SK-N-SH (cell line): ENCODE measurements at regions not wholly inside any gene's neighbourhood (a gene's known extent, or its start where the extent isn't known, plus 50 kb on each side); places are given as distances from the start of the nearest gene placed in this dataset.

Experiments used
- CTCF ChIA-PET: fragments of 300-600, 350-600 bp; formaldehyde crosslinking; extraction: SDS; loops from one replicate; lab custom pipeline; 2021; lab: Yijun Ruan, JAX
- POLR2A ChIA-PET: fragments of 350-600 bp; sonication (Branson Sonifier 250); formaldehyde crosslinking; extraction: SDS; loops from one replicate; lab custom pipeline; 2020; ENCODE audit warnings: antibody characterized with exemption, inconsistent platforms; lab: Yijun Ruan, JAX
- DNase-seq: peaks from one replicate; pipeline ENCODE4 v3.0.0; 2012
- H2AFZ ChIP-seq: fragments of 200-600 bp; sonication (generic); 2 replicates; pipeline ENCODE4 v1.8.1; 2016; ENCODE audit warnings: antibody characterized with exemption, mild to moderate bottlenecking, low read depth
- H3F3A ChIP-seq: fragments of 200-600 bp; sonication (generic); replicated peaks from 2 replicates; pipeline ENCODE3; 2016; ENCODE audit warnings: antibody characterized with exemption, mild to moderate bottlenecking; ENCODE audit not compliant: insufficient read depth
- H3K27ac ChIP-seq, 2 experiments: fragments of 200-500 bp in 1 of 2; fragments of 200-600 bp in 1 of 2; sonication (Bioruptor generic) in 1 of 2; sonication (generic), shearing (Covaris generic) in 1 of 2; 2 replicates each; pipeline versions ENCODE4 v1.5.1 to v1.6.1; 2014 to 2016; ENCODE audit warnings: low read depth in 2 of 2, inconsistent platforms in 1 of 2, low read length in 1 of 2, mild to moderate bottlenecking in 1 of 2, mixed read lengths in 1 of 2
- H3K27me3 ChIP-seq: fragments of 200-600 bp; sonication (generic), shearing (Covaris generic); 2 replicates; pipeline ENCODE4 v1.6.1; 2016; ENCODE audit warnings: mixed run types; ENCODE audit not compliant: insufficient read depth
- H3K36me3 ChIP-seq, 2 experiments: fragments of 200-500 bp in 1 of 2; fragments of 200-600 bp in 1 of 2; sonication (Bioruptor generic) in 1 of 2; sonication (generic) in 1 of 2; replicated peaks in 1 of 2; 2 replicates each; pipeline versions ENCODE3 to v1.5.1; 2014 to 2016; ENCODE audit warnings: low read length in 1 of 2, mild to moderate bottlenecking in 1 of 2; ENCODE audit not compliant: insufficient read depth in 2 of 2, control insufficient read depth in 1 of 2
- H3K4me1 ChIP-seq, 2 experiments: fragments of 200-500 bp in 1 of 2; fragments of 200-600 bp in 1 of 2; sonication (Bioruptor generic) in 1 of 2; sonication (generic), shearing (Covaris generic) in 1 of 2; 2 replicates each; pipeline versions ENCODE4 v1.5.1 to v1.6.1; 2014 to 2016; ENCODE audit warnings: low read depth in 1 of 2, low read length in 1 of 2, mixed run types in 1 of 2; ENCODE audit not compliant: insufficient read depth in 2 of 2, control insufficient read depth in 1 of 2
- H3K4me2 ChIP-seq: fragments of 200-600 bp; sonication (generic), shearing (Covaris generic); 2 replicates; pipeline ENCODE4 v1.6.1; 2017; ENCODE audit warnings: mixed run types
- H3K4me3 ChIP-seq, 2 experiments: fragments of 200-500 bp in 1 of 2; fragments of 200-600 bp in 1 of 2; sonication (Bioruptor generic) in 1 of 2; sonication (generic), shearing (Covaris generic) in 1 of 2; 2 replicates each; pipeline versions ENCODE4 v1.5.1 to v1.8.1; 2014 to 2016; ENCODE audit warnings: low read depth in 2 of 2, inconsistent platforms in 1 of 2, low read length in 1 of 2, mild to moderate bottlenecking in 1 of 2, mixed read lengths in 1 of 2, moderate library complexity in 1 of 2
- H3K79me2 ChIP-seq: fragments of 200-600 bp; sonication (generic); 2 replicates; pipeline ENCODE4 v1.8.1; 2017; ENCODE audit warnings: mild to moderate bottlenecking; ENCODE audit not compliant: insufficient read depth
- H3K9ac ChIP-seq: fragments of 200-600 bp; sonication (generic); 2 replicates; pipeline ENCODE4 v1.6.1; 2017; ENCODE audit warnings: mixed run types
- H3K9me2 ChIP-seq: fragments of 200-600 bp; sonication (generic); 2 replicates; pipeline ENCODE4 v1.6.1; 2017; ENCODE audit warnings: mixed run types
- H3K9me3 ChIP-seq: fragments of 200-600 bp; sonication (generic); 2 replicates; pipeline ENCODE4 v1.6.1; 2017; ENCODE audit warnings: mixed run types, mild to moderate bottlenecking, moderate library complexity
- H4K20me1 ChIP-seq: fragments of 200-600 bp; sonication (generic); 2 replicates; pipeline ENCODE4 v1.6.1; 2017; ENCODE audit warnings: mild to moderate bottlenecking, mixed run types; ENCODE audit not compliant: insufficient read depth
- FOXJ3 ChIP-seq: sonication (generic); formaldehyde crosslinking; IDR thresholded peaks from 2 replicates; pipeline ENCODE4 v1.5.1; 2020; ENCODE audit warnings: mild to moderate bottlenecking, missing genetic modification reagents
- FOXM1 ChIP-seq: IDR thresholded peaks from 2 replicates; pipeline ENCODE4 v1.4.0; 2012; ENCODE audit warnings: low read depth, mild to moderate bottlenecking
- GATA2 ChIP-seq: sonication (generic); formaldehyde crosslinking; IDR thresholded peaks from 2 replicates; pipeline ENCODE4 v1.5.0; 2020; ENCODE audit warnings: mild to moderate bottlenecking, missing genetic modification reagents
- NFIC ChIP-seq: IDR thresholded peaks from 2 replicates; pipeline ENCODE4 v1.4.0; 2012; ENCODE audit warnings: borderline replicate concordance
- NRF1 ChIP-seq: IDR thresholded peaks from 2 replicates; pipeline ENCODE4 v1.6.1; 2012; ENCODE audit warnings: low read depth, mild to moderate bottlenecking, low read length
- POLR2AphosphoS5 ChIP-seq: IDR thresholded peaks from 2 replicates; pipeline ENCODE4 v1.6.1; 2012; ENCODE audit warnings: low read depth, low read length
- RAD21 ChIP-seq: IDR thresholded peaks from 2 replicates; pipeline ENCODE4 v1.6.1; 2012; ENCODE audit warnings: mild to moderate bottlenecking, low read length
- RFX5 ChIP-seq: IDR thresholded peaks from 2 replicates; pipeline ENCODE4 v1.6.1; 2012; ENCODE audit warnings: mild to moderate bottlenecking, improper control_type of control experiment, low read length
- RXRA ChIP-seq: IDR thresholded peaks from 2 replicates; pipeline ENCODE4 v1.4.0; 2012; ENCODE audit warnings: low read depth, mild to moderate bottlenecking, borderline replicate concordance
- SIN3A ChIP-seq: IDR thresholded peaks from 2 replicates; pipeline ENCODE4 v1.6.1; 2012; ENCODE audit warnings: low read depth, mild to moderate bottlenecking, low read length, moderate library complexity, borderline replicate concordance
- SMC3 ChIP-seq: IDR thresholded peaks from 2 replicates; pipeline ENCODE4 v1.6.1; 2012; ENCODE audit warnings: low read depth, low read length, improper control_type of control experiment
- TAF1 ChIP-seq: IDR thresholded peaks from 2 replicates; pipeline ENCODE4 v1.6.1; 2012; ENCODE audit warnings: low read depth, mild to moderate bottlenecking, low read length, moderate library complexity, borderline replicate concordance
- TCF12 ChIP-seq: IDR thresholded peaks from 2 replicates; pipeline ENCODE4 v1.4.0; 2012
- TEAD4 ChIP-seq: IDR thresholded peaks from 2 replicates; pipeline ENCODE4 v1.4.0; 2012; ENCODE audit warnings: mild to moderate bottlenecking, borderline replicate concordance; ENCODE audit not compliant: insufficient read depth
- YY1 ChIP-seq: IDR thresholded peaks from 2 replicates; pipeline ENCODE4 v1.4.0; 2012; ENCODE audit warnings: low read depth, mild to moderate bottlenecking
- WGBS: methylation state at CpG from one replicate; pipeline ENCODE4 v1.1.6; 2017; ENCODE audit warnings: low lambda C conversion rate; 5-methylcytosine and 5-hydroxymethylcytosine counted together
- TF ChIP-seq, protein P1 (sequence below): IDR thresholded peaks from 2 replicates; pipeline ENCODE4 v1.4.0; 2012; ENCODE audit warnings: low read depth, borderline replicate concordance
- TF ChIP-seq, protein P2 (sequence below): IDR thresholded peaks from 2 replicates; pipeline ENCODE4 v1.4.0; 2012; ENCODE audit warnings: low read depth, borderline replicate concordance
- TF ChIP-seq, protein P3 (sequence below): IDR thresholded peaks from 2 replicates; pipeline ENCODE4 v1.4.0; 2012; ENCODE audit warnings: low read depth
- TF ChIP-seq, protein P4 (sequence below): fragments of 150-350 bp; IDR thresholded peaks from 2 replicates; pipeline ENCODE4 v1.6.1; 2017; ENCODE audit warnings: antibody characterized with exemption, low read length, low read depth, borderline replicate concordance

DNA sequence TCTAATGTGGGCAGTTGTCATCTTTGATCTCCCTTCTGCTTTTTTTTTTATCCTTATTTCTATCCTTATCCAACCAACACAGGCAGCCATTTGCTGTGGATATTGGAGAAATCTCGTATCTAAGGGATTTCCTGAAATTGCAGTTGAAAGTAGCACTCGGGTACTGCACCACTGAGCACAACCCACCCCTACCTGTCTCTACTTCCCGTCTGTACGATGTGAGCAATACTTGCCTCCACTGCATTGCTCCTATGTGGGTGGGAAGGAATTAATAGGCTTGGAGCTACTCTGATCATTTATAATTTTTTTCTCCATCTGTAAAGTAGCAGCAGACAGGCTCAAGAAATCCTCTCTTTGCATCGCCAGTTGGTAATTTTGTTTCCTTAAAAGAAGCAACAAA is 300.4 kb downstream of the SNAPC1 start:
- Histone ChIP-seq H3F3A (no peaks in the 10 kb centered on the region), H3K4me3 (no peak overlapping the region), H4K20me1 (no peaks in the 10 kb centered on the region), H3K9me3 (no peaks in the 10 kb centered on the region), H2AFZ (no peak overlapping the region), H3K27me3 (no peaks in the 10 kb centered on the region), H3K9me2 (no peaks in the 10 kb centered on the region), H3K4me2 (no peak overlapping the region), H3K27ac (no peak overlapping the region), H3K79me2 (no peaks in the 10 kb centered on the region), H3K36me3 (no peaks in the 10 kb centered on the region), H3K9ac (no peak overlapping the region), H3K4me1 (no peaks in the 10 kb centered on the region)
- TF ChIP-seq NFIC (no peak), TCF12 (no peak), NRF1 (no peak), FOXJ3 (CRISPR knock-in tag) (no peak), SIN3A (no peak), TAF1 (no peak), RFX5 (no peak), FOXM1 (no peak), TEAD4 (no peak), RAD21 (no peak), YY1 (no peak), GATA2 (CRISPR knock-in tag) (no peak), POLR2AphosphoS5 (no peak), RXRA (no peak), SMC3 (no peak)
- TF ChIP-seq, protein P1, sequence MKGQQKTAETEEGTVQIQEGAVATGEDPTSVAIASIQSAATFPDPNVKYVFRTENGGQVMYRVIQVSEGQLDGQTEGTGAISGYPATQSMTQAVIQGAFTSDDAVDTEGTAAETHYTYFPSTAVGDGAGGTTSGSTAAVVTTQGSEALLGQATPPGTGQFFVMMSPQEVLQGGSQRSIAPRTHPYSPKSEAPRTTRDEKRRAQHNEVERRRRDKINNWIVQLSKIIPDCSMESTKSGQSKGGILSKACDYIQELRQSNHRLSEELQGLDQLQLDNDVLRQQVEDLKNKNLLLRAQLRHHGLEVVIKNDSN: no peak
- TF ChIP-seq, protein P2, sequence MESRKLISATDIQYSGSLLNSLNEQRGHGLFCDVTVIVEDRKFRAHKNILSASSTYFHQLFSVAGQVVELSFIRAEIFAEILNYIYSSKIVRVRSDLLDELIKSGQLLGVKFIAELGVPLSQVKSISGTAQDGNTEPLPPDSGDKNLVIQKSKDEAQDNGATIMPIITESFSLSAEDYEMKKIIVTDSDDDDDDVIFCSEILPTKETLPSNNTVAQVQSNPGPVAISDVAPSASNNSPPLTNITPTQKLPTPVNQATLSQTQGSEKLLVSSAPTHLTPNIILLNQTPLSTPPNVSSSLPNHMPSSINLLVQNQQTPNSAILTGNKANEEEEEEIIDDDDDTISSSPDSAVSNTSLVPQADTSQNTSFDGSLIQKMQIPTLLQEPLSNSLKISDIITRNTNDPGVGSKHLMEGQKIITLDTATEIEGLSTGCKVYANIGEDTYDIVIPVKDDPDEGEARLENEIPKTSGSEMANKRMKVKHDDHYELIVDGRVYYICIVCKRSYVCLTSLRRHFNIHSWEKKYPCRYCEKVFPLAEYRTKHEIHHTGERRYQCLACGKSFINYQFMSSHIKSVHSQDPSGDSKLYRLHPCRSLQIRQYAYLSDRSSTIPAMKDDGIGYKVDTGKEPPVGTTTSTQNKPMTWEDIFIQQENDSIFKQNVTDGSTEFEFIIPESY: no peak
- TF ChIP-seq, protein P3, sequence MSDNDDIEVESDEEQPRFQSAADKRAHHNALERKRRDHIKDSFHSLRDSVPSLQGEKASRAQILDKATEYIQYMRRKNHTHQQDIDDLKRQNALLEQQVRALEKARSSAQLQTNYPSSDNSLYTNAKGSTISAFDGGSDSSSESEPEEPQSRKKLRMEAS: no peak
- TF ChIP-seq, protein P4, sequence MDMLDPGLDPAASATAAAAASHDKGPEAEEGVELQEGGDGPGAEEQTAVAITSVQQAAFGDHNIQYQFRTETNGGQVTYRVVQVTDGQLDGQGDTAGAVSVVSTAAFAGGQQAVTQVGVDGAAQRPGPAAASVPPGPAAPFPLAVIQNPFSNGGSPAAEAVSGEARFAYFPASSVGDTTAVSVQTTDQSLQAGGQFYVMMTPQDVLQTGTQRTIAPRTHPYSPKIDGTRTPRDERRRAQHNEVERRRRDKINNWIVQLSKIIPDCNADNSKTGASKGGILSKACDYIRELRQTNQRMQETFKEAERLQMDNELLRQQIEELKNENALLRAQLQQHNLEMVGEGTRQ: no peak
- CTCF ChIA-PET: no interaction called here
- DNase-seq: no peak
- POLR2A ChIA-PET: no interaction called here
- WGBS: 35% methylated on average over 5 of the region's 5 CpGs
